Fibroblast of skin of left quadriceps (primary cell): ENCODE measurements at regions not wholly inside any gene's neighbourhood (a gene's known extent, or its start where the extent isn't known, plus 50 kb on each side); places are given as distances from the start of the nearest gene placed in this dataset.

Experiments
- DNase-seq, 2 experiments: peaks; one replicate each; pipeline ENCODE4 v3.0.0-alpha.2; 2013; ENCODE audit warnings: low read depth in 2 of 2

GRCh38 chr6:19734061-19734460, 103.1 kb upstream of the ID4 start:
- no peak for DNase-seq

- DNase-seq = no peak
Observed at GRCh38 chr6:19734519-19734918, 102.7 kb upstream of the ID4 start.

GRCh38 chr6:19736066-19736465, 101.1 kb upstream of the ID4 start:
- DNase-seq = no peak

- no peak for DNase-seq
Observed at GRCh38 chr6:19738010-19738409, 99.2 kb upstream of the ID4 start.

- no peak for DNase-seq
Observed at GRCh38 chr6:19749722-19750121, 87.4 kb upstream of the ID4 start.

GRCh38 chr6:19752746-19753145, 84.4 kb upstream of the ID4 start:
- DNase-seq = no peak

GRCh38 chr6:19753826-19754225, 83.3 kb upstream of the ID4 start:
- no peak for DNase-seq

- no peak for DNase-seq
Observed at GRCh38 chr6:19754686-19755085, 82.5 kb upstream of the ID4 start.

GRCh38 chr6:19755181-19755580, 82.0 kb upstream of the ID4 start:
- peak; percentile 72 to 77 for DNase-seq

- peak; percentile 32 to 37 for DNase-seq
Observed at GRCh38 chr6:19757036-19757435, 80.1 kb upstream of the ID4 start.

GRCh38 chr6:19759117-19759880, 77.9 kb upstream of the ID4 start:
- peak; percentile 44 to 53 for DNase-seq

- DNase-seq = no peak
Observed at GRCh38 chr6:19761121-19761520, 76.0 kb upstream of the ID4 start.

GRCh38 chr6:19771753-19772336, 65.3 kb upstream of the ID4 start:
- peak in 1 of 2 experiments; percentile 34 for DNase-seq

GRCh38 chr6:19772891-19773290, 64.3 kb upstream of the ID4 start:
- DNase-seq = no peak

GRCh38 chr6:19781269-19781668, 55.9 kb upstream of the ID4 start:
- DNase-seq = no peak

GRCh38 chr6:19782588-19782987, 54.6 kb upstream of the ID4 start:
- no peak for DNase-seq
